HCT116 (cell line): ENCODE measurements at regions not wholly inside any gene's neighbourhood (a gene's known extent, or its start where the extent isn't known, plus 50 kb on each side); places are given as distances from the start of the nearest gene placed in this dataset.
"Not testable (repeated sequence)": the region's sequence is repeated elsewhere in the genome, so short reads cannot be mapped to it uniquely, and the experiment has no call there.

Experiments
- EZH2 ChIP-seq: fragments of 200-600 bp; sonication (generic); IDR thresholded peaks from 2 replicates; pipeline ENCODE4 v1.6.1; 2017; ENCODE audit warnings: antibody characterized with exemption, mixed run types
- FOSL1 ChIP-seq: IDR thresholded peaks from 2 replicates; pipeline ENCODE4 v1.6.1; 2012; ENCODE audit warnings: low read depth
- JUND ChIP-seq: IDR thresholded peaks from 2 replicates; pipeline ENCODE4 v1.6.1; 2012
- POLR2A ChIP-seq: IDR thresholded peaks from 2 replicates; pipeline ENCODE4 v1.7.0; 2011; ENCODE audit warnings: borderline replicate concordance; ENCODE audit not compliant: insufficient read depth, insufficient read length; ENCODE audit errors: extremely low read depth
- POLR2AphosphoS5 ChIP-seq: IDR thresholded peaks from 2 replicates; pipeline ENCODE4 v1.6.1; 2011; ENCODE audit warnings: mild to moderate bottlenecking, low read depth, low read length, moderate library complexity
- RAD21 ChIP-seq: IDR thresholded peaks from 2 replicates; pipeline ENCODE4 v1.6.1; 2012; ENCODE audit warnings: low read depth, mild to moderate bottlenecking
- YY1 ChIP-seq: IDR thresholded peaks from 2 replicates; pipeline ENCODE4 v1.6.1; 2011; ENCODE audit warnings: low read length, low read depth, moderate library complexity, mild to moderate bottlenecking; ENCODE audit not compliant: insufficient replicate concordance; ENCODE audit errors: extremely low read depth
- ZNF274 ChIP-seq: fragments of 200-500 bp; sonication (Bioruptor generic); IDR thresholded peaks from 2 replicates; pipeline ENCODE4 v1.6.1; 2014; ENCODE audit warnings: mild to moderate bottlenecking, low read depth, low read length, inconsistent platforms
- TF ChIP-seq, protein P1 (sequence below), 3 experiments: fragments of 200-600 bp in 1 of 3; sonication (generic) in 1 of 3; IDR thresholded peaks in 2 of 3; conservative IDR thresholded peaks in 1 of 3; 2 replicates each; pipeline ENCODE4 v1.5.1; 2012 to 2017; ENCODE audit warnings: low read depth in 2 of 3, low read length in 2 of 3, antibody characterized with exemption in 1 of 3, borderline replicate concordance in 1 of 3, control low read depth in 1 of 3, mild to moderate bottlenecking in 1 of 3, mixed read lengths in 1 of 3, mixed run types in 1 of 3, moderate library complexity in 1 of 3; ENCODE audit not compliant: insufficient read depth in 1 of 3
- TF ChIP-seq, protein P2 (sequence below): IDR thresholded peaks from 2 replicates; pipeline ENCODE4 v1.6.1; 2012; ENCODE audit warnings: low read depth
- TF ChIP-seq, protein P3 (sequence below): IDR thresholded peaks from 2 replicates; pipeline ENCODE4 v1.6.1; 2011; ENCODE audit warnings: mild to moderate bottlenecking, low read length, moderate library complexity; ENCODE audit not compliant: insufficient replicate concordance; ENCODE audit errors: extremely low read depth

DNA sequence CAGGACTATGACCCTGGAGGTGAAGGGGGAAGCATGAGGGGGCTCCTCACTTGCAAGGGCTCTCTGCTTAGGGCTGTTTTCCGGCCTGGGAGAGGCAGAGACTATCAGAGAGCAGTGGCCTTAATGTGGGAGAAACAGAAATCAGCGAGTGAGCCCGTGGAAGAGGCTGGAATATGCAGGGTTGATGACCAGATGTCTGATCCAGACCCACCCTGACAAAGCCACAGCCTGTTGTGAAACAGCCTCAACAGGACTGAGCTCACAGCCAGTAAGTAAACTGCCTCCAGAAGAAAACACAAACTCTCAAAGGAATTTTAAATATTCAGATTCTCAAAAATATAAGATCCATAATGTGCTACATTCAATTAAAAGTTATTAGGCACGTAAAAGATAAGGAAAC, 213.7 kb downstream of the ATP6V0E2 start:
- not testable (repeated sequence) for TF ChIP-seq EZH2, POLR2A, YY1, POLR2AphosphoS5, ZNF274, RAD21, JUND, FOSL1
- TF ChIP-seq, protein P1, sequence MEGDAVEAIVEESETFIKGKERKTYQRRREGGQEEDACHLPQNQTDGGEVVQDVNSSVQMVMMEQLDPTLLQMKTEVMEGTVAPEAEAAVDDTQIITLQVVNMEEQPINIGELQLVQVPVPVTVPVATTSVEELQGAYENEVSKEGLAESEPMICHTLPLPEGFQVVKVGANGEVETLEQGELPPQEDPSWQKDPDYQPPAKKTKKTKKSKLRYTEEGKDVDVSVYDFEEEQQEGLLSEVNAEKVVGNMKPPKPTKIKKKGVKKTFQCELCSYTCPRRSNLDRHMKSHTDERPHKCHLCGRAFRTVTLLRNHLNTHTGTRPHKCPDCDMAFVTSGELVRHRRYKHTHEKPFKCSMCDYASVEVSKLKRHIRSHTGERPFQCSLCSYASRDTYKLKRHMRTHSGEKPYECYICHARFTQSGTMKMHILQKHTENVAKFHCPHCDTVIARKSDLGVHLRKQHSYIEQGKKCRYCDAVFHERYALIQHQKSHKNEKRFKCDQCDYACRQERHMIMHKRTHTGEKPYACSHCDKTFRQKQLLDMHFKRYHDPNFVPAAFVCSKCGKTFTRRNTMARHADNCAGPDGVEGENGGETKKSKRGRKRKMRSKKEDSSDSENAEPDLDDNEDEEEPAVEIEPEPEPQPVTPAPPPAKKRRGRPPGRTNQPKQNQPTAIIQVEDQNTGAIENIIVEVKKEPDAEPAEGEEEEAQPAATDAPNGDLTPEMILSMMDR (IDR thresholded peaks at IDR 0.05 in 2 of 3, conservative IDR thresholded peaks at IDR 0.05 in 1 of 3; ENCODE audit: borderline replicate concordance in 1 of 3, insufficient read depth in 1 of 3, low read depth in 2 of 3, low read length in 2 of 3), result not testable (repeated sequence)
- TF ChIP-seq, protein P2, sequence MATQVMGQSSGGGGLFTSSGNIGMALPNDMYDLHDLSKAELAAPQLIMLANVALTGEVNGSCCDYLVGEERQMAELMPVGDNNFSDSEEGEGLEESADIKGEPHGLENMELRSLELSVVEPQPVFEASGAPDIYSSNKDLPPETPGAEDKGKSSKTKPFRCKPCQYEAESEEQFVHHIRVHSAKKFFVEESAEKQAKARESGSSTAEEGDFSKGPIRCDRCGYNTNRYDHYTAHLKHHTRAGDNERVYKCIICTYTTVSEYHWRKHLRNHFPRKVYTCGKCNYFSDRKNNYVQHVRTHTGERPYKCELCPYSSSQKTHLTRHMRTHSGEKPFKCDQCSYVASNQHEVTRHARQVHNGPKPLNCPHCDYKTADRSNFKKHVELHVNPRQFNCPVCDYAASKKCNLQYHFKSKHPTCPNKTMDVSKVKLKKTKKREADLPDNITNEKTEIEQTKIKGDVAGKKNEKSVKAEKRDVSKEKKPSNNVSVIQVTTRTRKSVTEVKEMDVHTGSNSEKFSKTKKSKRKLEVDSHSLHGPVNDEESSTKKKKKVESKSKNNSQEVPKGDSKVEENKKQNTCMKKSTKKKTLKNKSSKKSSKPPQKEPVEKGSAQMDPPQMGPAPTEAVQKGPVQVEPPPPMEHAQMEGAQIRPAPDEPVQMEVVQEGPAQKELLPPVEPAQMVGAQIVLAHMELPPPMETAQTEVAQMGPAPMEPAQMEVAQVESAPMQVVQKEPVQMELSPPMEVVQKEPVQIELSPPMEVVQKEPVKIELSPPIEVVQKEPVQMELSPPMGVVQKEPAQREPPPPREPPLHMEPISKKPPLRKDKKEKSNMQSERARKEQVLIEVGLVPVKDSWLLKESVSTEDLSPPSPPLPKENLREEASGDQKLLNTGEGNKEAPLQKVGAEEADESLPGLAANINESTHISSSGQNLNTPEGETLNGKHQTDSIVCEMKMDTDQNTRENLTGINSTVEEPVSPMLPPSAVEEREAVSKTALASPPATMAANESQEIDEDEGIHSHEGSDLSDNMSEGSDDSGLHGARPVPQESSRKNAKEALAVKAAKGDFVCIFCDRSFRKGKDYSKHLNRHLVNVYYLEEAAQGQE, result not testable (repeated sequence)
- TF ChIP-seq, protein P3, sequence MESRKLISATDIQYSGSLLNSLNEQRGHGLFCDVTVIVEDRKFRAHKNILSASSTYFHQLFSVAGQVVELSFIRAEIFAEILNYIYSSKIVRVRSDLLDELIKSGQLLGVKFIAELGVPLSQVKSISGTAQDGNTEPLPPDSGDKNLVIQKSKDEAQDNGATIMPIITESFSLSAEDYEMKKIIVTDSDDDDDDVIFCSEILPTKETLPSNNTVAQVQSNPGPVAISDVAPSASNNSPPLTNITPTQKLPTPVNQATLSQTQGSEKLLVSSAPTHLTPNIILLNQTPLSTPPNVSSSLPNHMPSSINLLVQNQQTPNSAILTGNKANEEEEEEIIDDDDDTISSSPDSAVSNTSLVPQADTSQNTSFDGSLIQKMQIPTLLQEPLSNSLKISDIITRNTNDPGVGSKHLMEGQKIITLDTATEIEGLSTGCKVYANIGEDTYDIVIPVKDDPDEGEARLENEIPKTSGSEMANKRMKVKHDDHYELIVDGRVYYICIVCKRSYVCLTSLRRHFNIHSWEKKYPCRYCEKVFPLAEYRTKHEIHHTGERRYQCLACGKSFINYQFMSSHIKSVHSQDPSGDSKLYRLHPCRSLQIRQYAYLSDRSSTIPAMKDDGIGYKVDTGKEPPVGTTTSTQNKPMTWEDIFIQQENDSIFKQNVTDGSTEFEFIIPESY, result not testable (repeated sequence)
